K562 (cell line): ENCODE measurements at regions not wholly inside any gene's neighbourhood (a gene's known extent, or its start where the extent isn't known, plus 50 kb on each side); places are given as distances from the start of the nearest gene placed in this dataset.
A peak's percentile ranks its signal among the peaks of the same experiment; 100 is the strongest.

ENCODE experiments used
- ATAC-seq: fragments of 200-7000 bp; cut with Tn5 transposase; 3 replicates; pipeline ENCODE4 v1.9.1; 2020; ENCODE audit warnings: moderate library complexity
- BruUV-seq: library from RNA; stranded (reverse); fragments of 400-500 nt; replicated peaks from 2 replicates; lab custom pipeline; 2021; lab: Mats Ljungman, UMichigan
- CTCF ChIA-PET: fragments of 300-600 bp; formaldehyde crosslinking; extraction: SDS; loops from one replicate; lab custom pipeline; 2021; ENCODE audit warnings: low intra/inter-chr PET ratio; lab: Yijun Ruan, JAX
- POLR2A ChIA-PET: fragments of 300-600, 350-650 bp; sonication (Branson Sonifier 250); formaldehyde crosslinking; extraction: SDS; loops from one replicate; lab custom pipeline; 2021; ENCODE audit warnings: antibody characterized with exemption, inconsistent platforms; lab: Yijun Ruan, JAX
- DNase-seq, 4 experiments: peaks; one replicate each; pipeline versions ENCODE4 v3.0.0 to v3.0.0-alpha.2; 2011 to 2018; ENCODE audit warnings: low spot score in 3 of 4, mixed read lengths in 3 of 4; ENCODE audit errors: extremely low read depth in 1 of 4
- FAIRE-seq: peaks from 2 replicates; lab custom pipeline; 2011; peaks lifted over from hg19 to GRCh38; lab: Jason Lieb, UNC
- H2AFZ ChIP-seq: 2 replicates; pipeline ENCODE4 v1.6.0; 2011; ENCODE audit warnings: low read depth, low read length, control low read depth, inconsistent platforms
- H3K27ac ChIP-seq: fragments of 200-600 bp; 3 replicates; pipeline ENCODE4 v1.8.0; 2011; ENCODE audit warnings: low read depth, mild to moderate bottlenecking, control low read depth, inconsistent platforms, low read length, moderate library complexity, mixed read lengths; ENCODE audit errors: extremely low read depth
- H3K27me3 ChIP-seq, 2 experiments: fragments of 300-600 bp in 1 of 2; 2 replicates in 1 of 2; 3 replicates in 1 of 2; pipeline versions ENCODE4 v1.6.0 to v1.8.0; 2011; ENCODE audit warnings: inconsistent platforms in 2 of 2, low read length in 2 of 2, mild to moderate bottlenecking in 1 of 2, mixed read lengths in 1 of 2, moderate library complexity in 1 of 2; ENCODE audit not compliant: control insufficient read depth in 2 of 2, insufficient read depth in 2 of 2
- H3K36me3 ChIP-seq: fragments of 300-600 bp; 3 replicates; pipeline ENCODE4 v1.8.0; 2011; ENCODE audit warnings: mild to moderate bottlenecking, low read length, inconsistent platforms; ENCODE audit not compliant: control insufficient read depth, insufficient read depth
- H3K4me1 ChIP-seq, 2 experiments: fragments of 200-600 bp in 1 of 2; replicated peaks in 1 of 2; 2 replicates in 1 of 2; 3 replicates in 1 of 2; pipeline versions ENCODE4 v1.5.1 to v1.8.0; 2011; ENCODE audit warnings: inconsistent platforms in 2 of 2, low read length in 2 of 2, mild to moderate bottlenecking in 1 of 2, mixed read lengths in 1 of 2, moderate library complexity in 1 of 2; ENCODE audit not compliant: control insufficient read depth in 2 of 2, insufficient read depth in 2 of 2
- H3K4me2 ChIP-seq: 2 replicates; pipeline ENCODE4 v1.6.1; 2011; ENCODE audit warnings: low read length, control low read depth, inconsistent platforms, mixed read lengths; ENCODE audit not compliant: insufficient read depth
- H3K4me3 ChIP-seq: fragments of 200-600 bp; sonication (generic), shearing (Covaris generic); 2 replicates; pipeline ENCODE4 v1.5.1; 2016; ENCODE audit warnings: control low read depth, inconsistent platforms
- H3K79me2 ChIP-seq: fragments of 200-600 bp; 3 replicates; pipeline ENCODE4 v1.8.0; 2011; ENCODE audit warnings: low read length, inconsistent platforms; ENCODE audit not compliant: control insufficient read depth, insufficient read depth
- H3K9ac ChIP-seq, 2 experiments: 2 replicates each; pipeline versions ENCODE4 v1.6.0 to v1.6.1; 2011; ENCODE audit warnings: low read depth in 2 of 2, low read length in 2 of 2, control low read depth in 1 of 2, inconsistent platforms in 1 of 2, mild to moderate bottlenecking in 1 of 2, mixed read lengths in 1 of 2; ENCODE audit not compliant: insufficient read depth in 1 of 2
- H3K9me1 ChIP-seq: one replicate; pipeline ENCODE4 v1.6.0; 2011; ENCODE audit warnings: inconsistent platforms, mild to moderate bottlenecking, low read length, moderate library complexity; ENCODE audit not compliant: control insufficient read depth, insufficient read depth
- H3K9me3 ChIP-seq: replicated peaks from 2 replicates; pipeline ENCODE4 v1.5.1; 2011; ENCODE audit warnings: low read depth, low read length, inconsistent platforms; ENCODE audit not compliant: control insufficient read depth, insufficient read depth
- H4K20me1 ChIP-seq: replicated peaks from 2 replicates; pipeline ENCODE4 v1.6.1; 2011; ENCODE audit warnings: low read length, inconsistent platforms, mixed read lengths; ENCODE audit not compliant: control insufficient read depth, insufficient read depth
- ARID2 ChIP-seq: fragments of 450-650 bp; IDR thresholded peaks from 2 replicates; pipeline ENCODE4 v1.6.1; 2017; ENCODE audit warnings: antibody characterized with exemption, mild to moderate bottlenecking
- NFIC ChIP-seq: fragments of 450-650 bp; IDR thresholded peaks from 2 replicates; pipeline ENCODE4 v1.6.1; 2017; ENCODE audit warnings: mild to moderate bottlenecking, inconsistent platforms
- SRSF3 ChIP-seq: fragments of 200-400 bp; formaldehyde crosslinking; IDR thresholded peaks from 2 replicates; pipeline ENCODE4 v1.6.1; 2016; ENCODE audit warnings: mild to moderate bottlenecking, low read length, moderate library complexity; ENCODE audit not compliant: insufficient read depth
- ZNF316 ChIP-seq: fragments of 450-650 bp; IDR thresholded peaks from 2 replicates; pipeline ENCODE4 v1.6.1; 2016
- ZNF668 ChIP-seq: fragments of 250-450 bp; sonication (Bioruptor Pico); IDR thresholded peaks from 2 replicates; pipeline ENCODE4 v1.8.0; 2022; ENCODE audit warnings: mild to moderate bottlenecking, inconsistent platforms
- WGBS: fragments of 100-300 bp; shearing (Covaris generic); methylation state at CpG from one replicate; pipeline ENCODE4 v1.1.6; 2016; ENCODE audit warnings: low coverage, mixed read lengths; ENCODE audit not compliant: insufficient coverage; ENCODE audit errors: missing lambda C conversion rate; 5-methylcytosine and 5-hydroxymethylcytosine counted together
- in situ Hi-C: fragments of 300-500 bp; cut with MboI; formaldehyde crosslinking; loops from 4 replicates; pipeline ENCODE4 v1.15.0; 2018; ENCODE audit warnings: inconsistent platforms, mixed read lengths
- intact Hi-C: fragments of 100-400 bp; cut with micrococcal nuclease; formaldehyde crosslinking; loops from 2 replicates; pipeline ENCODE4 v1.14.2; 2022
- TF ChIP-seq, protein P1 (sequence below): fragments of 200-800 bp; sonication (Bioruptor generic); IDR thresholded peaks from 2 replicates; pipeline ENCODE4 v1.6.1; 2016; ENCODE audit warnings: missing genetic modification characterization, missing compliant biosample characterization
- TF ChIP-seq, protein P2 (sequence below): fragments of 450-650 bp; IDR thresholded peaks from 2 replicates; pipeline ENCODE4 v1.6.1; 2018; ENCODE audit not compliant: partially characterized antibody
- TF ChIP-seq, protein P3 (sequence below): fragments of 250-450 bp; sonication (Bioruptor Pico); IDR thresholded peaks from 2 replicates; pipeline ENCODE4 v1.4.0; 2020; ENCODE audit warnings: borderline replicate concordance

DNA sequence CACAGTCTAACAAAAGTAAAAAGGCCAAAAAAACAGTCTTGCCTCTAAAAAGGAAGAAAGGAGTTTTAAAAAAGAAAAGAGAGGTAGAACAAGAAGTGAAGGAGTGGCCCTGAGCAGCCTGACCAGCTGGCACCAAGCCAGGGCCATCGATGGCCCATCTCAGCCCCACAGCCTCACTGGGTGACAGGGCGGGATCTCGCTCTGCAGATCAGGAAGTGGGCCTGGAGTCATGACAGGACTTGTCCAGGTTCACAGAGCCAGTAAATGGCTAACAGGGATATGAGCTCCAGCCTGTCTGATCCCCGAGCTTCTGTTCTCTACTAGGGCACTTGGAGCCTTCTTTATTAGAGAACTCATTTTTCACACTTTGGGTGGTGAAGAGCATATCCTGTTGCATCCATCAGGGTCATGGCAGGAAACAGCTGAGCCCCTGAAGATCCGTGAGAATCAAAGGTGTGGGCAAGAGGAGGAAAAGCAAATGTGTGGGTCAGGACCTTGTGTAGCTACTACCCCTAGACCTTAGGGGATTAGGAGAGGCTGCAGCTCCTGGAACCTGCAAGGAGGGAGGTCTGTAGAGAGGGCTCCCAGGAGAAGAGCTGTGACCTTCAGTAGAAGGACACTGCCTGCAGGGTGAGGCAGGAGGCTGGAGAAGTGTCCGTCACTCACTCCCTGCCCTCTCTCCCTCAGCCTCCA is 299.0 kb upstream of the MSX2 start:
- Histone ChIP-seq H3K9me3 (no peaks in the 10 kb centered on the region), H3K4me1 (no peaks in the 10 kb centered on the region), H3K79me2 (no peaks in the 10 kb centered on the region), H3K27me3 (peaks cover 12 to 36% of the 10 kb centered on the region in 2 experiments; a peak in 3 of 5 replicates), H2AFZ (no peak overlapping the region), H3K36me3 (no peaks in the 10 kb centered on the region), H3K9me1 (no peaks in the 10 kb centered on the region), H3K9ac (no peak overlapping the region), H4K20me1 (no peaks in the 10 kb centered on the region), H3K4me2 (no peak overlapping the region), H3K4me3 (no peak overlapping the region), H3K27ac (no peak overlapping the region)
- no TSS peak for BruUV-seq
- TF ChIP-seq ZNF316 (no peak), SRSF3 (no peak), ARID2 (no peak), ZNF668 (no peak), NFIC (peak; percentile 85)
- TF ChIP-seq, protein P1, sequence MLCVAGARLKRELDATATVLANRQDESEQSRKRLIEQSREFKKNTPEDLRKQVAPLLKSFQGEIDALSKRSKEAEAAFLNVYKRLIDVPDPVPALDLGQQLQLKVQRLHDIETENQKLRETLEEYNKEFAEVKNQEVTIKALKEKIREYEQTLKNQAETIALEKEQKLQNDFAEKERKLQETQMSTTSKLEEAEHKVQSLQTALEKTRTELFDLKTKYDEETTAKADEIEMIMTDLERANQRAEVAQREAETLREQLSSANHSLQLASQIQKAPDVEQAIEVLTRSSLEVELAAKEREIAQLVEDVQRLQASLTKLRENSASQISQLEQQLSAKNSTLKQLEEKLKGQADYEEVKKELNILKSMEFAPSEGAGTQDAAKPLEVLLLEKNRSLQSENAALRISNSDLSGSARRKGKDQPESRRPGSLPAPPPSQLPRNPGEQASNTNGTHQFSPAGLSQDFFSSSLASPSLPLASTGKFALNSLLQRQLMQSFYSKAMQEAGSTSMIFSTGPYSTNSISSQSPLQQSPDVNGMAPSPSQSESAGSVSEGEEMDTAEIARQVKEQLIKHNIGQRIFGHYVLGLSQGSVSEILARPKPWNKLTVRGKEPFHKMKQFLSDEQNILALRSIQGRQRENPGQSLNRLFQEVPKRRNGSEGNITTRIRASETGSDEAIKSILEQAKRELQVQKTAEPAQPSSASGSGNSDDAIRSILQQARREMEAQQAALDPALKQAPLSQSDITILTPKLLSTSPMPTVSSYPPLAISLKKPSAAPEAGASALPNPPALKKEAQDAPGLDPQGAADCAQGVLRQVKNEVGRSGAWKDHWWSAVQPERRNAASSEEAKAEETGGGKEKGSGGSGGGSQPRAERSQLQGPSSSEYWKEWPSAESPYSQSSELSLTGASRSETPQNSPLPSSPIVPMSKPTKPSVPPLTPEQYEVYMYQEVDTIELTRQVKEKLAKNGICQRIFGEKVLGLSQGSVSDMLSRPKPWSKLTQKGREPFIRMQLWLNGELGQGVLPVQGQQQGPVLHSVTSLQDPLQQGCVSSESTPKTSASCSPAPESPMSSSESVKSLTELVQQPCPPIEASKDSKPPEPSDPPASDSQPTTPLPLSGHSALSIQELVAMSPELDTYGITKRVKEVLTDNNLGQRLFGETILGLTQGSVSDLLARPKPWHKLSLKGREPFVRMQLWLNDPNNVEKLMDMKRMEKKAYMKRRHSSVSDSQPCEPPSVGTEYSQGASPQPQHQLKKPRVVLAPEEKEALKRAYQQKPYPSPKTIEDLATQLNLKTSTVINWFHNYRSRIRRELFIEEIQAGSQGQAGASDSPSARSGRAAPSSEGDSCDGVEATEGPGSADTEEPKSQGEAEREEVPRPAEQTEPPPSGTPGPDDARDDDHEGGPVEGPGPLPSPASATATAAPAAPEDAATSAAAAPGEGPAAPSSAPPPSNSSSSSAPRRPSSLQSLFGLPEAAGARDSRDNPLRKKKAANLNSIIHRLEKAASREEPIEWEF = no peak
- TF ChIP-seq, protein P2, sequence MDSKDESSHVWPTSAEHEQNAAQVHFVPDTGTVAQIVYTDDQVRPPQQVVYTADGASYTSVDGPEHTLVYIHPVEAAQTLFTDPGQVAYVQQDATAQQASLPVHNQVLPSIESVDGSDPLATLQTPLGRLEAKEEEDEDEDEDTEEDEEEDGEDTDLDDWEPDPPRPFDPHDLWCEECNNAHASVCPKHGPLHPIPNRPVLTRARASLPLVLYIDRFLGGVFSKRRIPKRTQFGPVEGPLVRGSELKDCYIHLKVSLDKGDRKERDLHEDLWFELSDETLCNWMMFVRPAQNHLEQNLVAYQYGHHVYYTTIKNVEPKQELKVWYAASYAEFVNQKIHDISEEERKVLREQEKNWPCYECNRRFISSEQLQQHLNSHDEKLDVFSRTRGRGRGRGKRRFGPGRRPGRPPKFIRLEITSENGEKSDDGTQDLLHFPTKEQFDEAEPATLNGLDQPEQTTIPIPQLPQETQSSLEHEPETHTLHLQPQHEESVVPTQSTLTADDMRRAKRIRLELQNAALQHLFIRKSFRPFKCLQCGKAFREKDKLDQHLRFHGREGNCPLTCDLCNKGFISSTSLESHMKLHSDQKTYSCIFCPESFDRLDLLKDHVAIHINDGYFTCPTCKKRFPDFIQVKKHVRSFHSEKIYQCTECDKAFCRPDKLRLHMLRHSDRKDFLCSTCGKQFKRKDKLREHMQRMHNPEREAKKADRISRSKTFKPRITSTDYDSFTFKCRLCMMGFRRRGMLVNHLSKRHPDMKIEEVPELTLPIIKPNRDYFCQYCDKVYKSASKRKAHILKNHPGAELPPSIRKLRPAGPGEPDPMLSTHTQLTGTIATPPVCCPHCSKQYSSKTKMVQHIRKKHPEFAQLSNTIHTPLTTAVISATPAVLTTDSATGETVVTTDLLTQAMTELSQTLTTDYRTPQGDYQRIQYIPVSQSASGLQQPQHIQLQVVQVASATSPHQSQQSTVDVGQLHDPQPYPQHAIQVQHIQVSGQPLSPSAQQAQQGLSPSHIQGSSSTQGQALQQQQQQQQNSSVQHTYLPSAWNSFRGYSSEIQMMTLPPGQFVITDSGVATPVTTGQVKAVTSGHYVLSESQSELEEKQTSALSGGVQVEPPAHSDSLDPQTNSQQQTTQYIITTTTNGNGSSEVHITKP = no peak
- TF ChIP-seq, protein P3, sequence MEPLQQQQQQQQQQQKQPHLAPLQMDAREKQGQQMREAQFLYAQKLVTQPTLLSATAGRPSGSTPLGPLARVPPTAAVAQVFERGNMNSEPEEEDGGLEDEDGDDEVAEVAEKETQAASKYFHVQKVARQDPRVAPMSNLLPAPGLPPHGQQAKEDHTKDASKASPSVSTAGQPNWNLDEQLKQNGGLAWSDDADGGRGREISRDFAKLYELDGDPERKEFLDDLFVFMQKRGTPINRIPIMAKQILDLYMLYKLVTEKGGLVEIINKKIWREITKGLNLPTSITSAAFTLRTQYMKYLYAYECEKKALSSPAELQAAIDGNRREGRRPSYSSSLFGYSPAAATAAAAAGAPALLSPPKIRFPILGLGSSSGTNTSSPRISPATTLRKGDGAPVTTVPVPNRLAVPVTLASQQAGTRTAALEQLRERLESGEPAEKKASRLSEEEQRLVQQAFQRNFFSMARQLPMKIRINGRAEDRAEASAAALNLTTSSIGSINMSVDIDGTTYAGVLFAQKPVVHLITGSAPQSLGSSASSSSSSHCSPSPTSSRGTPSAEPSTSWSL (CRISPR knock-in tag) = no peak
- intact Hi-C loops (no loop called here), in situ Hi-C loops (no loop called here)
- FAIRE-seq (no peak), ATAC-seq (no peak), DNase-seq (no peak)
- 0% methylated on average over 6 of the region's 6 CpGs for WGBS
- ChIA-PET POLR2A (interaction anchor here (0.8 to 1.0 kb wide), 2 partner anchors 8 to 9 kb away, joined by 3 to 5 read pairs; no protein-coding TSS in a partner anchor), CTCF (no interaction called here)
